ENCODE measurements at regions not wholly inside any gene's neighbourhood (a gene's known extent, or its start where the extent isn't known, plus 50 kb on each side); places are given as distances from the start of the nearest gene placed in this dataset.
"Not testable (repeated sequence)": the region's sequence is repeated elsewhere in the genome, so short reads cannot be mapped to it uniquely, and the experiment has no call there.

DNA sequence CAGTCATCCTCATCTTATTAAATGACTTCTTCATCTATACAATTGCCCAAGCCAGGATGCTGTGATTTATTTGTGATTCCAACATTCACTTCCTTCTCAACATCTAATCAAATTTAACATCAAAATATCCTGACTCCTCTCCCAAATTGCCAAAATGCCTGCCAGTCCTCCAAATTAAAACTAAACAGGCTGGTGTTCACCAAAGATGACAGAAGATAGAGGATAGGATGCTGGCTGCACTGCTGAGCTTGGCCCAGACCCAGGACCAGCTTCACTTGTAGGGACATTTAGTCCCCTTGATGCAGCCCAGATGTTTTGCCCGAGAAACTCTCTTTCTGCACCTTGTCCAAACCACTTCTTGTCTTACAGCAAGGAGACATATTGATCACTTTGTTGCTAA is 540.0 kb upstream of the CNTNAP5 start:
- DNase-seq (ENCODE audit: low read depth): no peak

DNA sequence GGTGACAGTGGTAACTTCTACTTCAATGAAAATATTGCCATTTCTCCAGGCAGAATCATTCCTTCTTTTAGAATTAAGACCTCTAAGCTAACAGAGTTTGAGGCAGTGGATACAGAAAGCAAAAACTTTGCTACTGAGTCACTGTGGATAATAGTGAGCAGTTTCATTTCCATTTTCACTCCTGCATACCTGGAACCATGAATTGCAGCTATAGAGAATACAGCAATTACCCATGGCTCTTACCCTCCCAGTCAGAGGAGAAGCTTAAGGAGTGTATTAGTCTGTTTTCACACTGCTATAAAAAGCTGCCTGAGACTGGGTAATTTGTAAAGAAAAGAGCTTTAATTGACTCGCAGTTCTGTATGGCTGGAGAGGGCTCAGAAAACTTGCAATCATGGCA is 531.4 kb upstream of the CNTNAP5 start:
- DNase-seq (ENCODE audit: low read depth): no peak

DNA sequence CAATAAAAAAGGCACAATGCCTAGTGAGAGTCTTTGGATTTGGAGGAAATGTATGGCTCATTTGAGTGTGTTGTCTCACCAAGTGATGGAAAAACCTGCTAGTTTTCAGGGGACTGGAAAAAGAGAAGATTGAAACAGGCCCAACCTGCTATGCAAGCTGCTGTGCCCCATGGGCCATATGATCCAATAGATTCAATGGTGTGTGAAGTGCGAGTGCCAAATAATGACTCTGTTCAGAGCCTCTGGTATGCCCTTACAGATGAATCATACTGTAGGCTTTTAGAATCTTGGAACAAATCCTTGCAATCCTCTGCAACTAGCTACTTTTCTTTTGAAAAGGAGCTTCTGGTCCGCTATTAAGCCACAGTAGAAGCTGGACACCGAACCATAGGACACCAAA is 529.8 kb upstream of the CNTNAP5 start:
- DNase-seq (ENCODE audit: low read depth): no peak

DNA sequence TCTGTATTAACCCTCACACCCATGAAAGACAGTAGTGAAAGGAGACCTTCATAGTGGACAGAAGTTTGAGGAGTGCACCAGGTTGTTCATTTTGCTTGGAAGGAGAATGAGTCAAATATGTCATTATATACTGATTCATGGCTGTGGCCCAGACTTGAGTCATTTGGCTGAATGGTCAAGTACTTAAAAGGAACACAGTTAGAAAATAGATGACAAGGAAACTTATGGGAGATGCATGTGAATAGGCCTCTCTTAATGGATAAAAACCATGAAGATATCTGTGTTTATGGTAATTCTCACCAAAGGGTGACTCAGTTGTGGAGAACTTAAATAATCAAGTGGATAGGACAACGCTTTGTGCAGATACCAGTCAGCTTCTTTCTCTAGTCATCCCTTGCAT is 524.7 kb upstream of the CNTNAP5 start:
- DNase-seq (ENCODE audit: low read depth): no peak

DNA sequence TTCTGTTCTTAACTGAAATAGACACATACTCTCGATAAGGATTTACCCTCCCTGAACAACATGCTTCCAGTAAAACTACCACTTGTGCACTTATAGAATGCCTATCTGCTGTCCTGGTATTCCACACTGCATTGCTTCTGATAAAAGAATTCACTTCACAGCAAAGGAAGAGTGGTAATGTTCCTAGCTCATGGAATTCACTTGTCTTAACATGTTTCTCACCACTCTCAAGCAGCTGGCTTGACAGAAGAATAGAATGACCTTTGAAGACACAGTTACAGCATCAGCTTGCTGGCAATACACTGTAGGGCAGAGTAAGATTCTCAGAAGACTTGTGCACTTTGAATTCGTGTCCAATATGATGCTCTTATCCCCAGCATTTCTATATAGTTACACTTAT is 524.1 kb upstream of the CNTNAP5 start:
- no peak for DNase-seq (ENCODE audit: low read depth)

DNA sequence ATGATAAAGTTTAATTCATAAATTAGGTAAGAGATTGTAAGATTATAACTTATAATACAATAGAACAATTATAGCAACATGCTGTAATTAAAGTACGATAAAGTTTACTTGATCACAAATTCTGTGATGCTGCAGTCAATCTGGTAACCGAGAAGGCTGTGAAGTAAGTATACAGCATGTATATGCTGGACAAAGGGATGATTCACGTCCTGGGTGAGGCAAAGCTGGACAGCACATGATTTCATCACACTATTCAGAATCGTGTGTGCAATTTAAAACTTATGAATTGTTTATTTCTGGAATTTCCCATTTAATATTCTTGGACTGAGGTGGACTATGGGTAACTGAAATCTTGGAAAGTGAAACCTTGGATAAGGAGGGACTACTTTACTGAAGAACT is 522.2 kb upstream of the CNTNAP5 start:
- DNase-seq (ENCODE audit: low read depth): no peak

DNA sequence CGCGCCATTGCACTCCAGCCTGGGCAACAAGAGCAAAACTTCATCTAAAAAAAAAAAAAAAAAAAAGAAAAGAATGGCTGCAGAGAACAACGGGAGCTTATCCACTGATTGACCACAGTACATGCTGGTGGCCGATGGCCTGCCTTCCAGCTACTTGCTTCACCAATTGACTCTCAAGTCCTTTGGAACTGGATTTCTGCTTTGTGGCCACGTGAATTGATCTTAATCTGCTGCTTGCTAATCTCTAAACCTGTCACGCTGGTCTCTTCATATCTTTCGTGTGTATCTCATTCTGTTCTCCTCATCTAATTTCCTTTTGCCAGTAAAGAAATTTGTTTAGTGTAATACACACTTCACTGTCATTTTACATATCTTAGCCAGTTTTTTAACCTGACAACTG is 512.5 kb upstream of the CNTNAP5 start:
- DNase-seq (ENCODE audit: low read depth): no peak

DNA sequence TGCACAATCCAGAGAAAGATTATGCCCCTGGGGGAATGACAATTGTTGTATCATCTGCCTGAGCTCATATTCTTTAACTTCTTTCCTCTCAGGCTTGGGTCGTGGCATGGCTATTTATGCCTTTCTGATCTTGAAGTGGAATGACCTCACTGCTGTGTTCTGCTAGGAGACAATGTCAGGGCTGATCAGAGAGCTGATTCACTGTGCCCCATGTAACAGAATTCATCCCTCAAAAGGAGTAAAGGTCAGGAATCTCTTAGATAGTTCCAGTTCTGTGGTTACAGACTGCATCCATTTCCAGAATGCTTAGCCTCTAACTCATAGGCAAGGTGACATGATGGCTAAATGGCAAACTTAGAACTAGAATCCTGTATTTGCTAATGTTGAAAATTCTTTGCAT is 511.7 kb upstream of the CNTNAP5 start:
- DNase-seq (ENCODE audit: low read depth): no peak

DNA sequence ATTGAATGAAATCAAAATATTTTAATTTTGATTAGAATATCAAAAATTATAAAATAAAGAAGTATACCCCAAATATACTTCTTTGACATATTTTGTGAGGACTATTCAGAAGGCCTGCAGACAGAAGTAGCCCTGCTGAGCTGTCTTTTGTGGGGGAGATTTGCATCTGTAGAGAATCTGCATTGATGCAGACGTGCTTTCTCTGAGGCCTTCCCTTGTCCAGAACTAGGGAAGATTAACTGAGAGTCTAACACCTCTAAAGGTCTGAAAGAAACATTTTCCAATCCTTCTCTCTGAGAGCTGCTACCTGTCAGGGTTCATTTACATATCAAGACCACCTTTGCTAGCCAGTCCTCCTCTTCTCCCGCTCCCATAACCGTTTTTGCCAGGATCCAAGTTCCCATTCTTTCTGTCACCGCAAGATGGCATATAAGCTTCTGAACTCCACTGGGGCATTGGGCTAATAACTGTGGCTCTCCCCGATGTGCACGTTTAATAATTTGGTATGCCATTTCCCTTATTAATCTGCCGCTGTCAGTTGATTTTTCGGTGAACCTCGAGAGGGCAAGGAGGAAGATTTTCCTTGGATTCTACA is 510.4 kb upstream of the CNTNAP5 start:
- no peak for DNase-seq (ENCODE audit: low read depth)

DNA sequence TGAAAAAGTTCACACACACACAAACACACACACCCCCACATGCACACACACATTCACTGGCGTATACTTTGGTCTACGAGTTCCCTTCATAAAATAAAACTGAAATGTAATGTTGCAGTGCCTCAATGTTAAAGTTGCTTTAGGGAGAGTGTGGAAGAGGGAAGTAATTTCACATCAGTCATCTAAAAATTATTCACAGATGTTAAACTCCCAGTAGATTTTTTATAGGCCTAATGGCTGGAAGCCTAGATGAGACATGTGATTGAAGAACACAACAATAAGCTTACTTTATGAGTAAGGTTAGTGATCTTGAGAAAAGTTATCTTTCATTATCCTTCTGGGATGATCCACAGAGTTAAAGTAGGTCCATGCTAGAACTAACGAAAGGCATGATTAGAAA is 506.7 kb upstream of the CNTNAP5 start:
- no peak for DNase-seq (ENCODE audit: low read depth)

DNA sequence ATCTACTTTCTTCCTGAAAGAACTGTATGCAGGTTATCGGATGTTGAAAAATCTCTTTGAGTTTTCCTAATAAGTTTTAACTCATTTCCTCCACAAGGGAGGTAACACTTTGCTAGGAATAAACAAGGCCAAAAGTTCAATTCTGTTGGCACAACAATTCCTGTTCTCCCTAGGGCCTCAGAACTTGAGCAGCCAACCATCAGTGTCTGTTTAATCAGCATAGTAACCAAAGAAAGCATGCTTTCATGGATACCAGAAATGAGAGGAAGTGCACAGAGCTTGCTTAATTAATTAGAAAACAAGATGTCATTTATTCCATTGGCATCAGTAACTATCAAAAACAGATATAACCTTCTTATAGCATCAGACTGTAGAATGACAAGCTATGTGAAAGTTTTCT is 503.2 kb upstream of the CNTNAP5 start:
- no peak for DNase-seq (ENCODE audit: low read depth)

DNA sequence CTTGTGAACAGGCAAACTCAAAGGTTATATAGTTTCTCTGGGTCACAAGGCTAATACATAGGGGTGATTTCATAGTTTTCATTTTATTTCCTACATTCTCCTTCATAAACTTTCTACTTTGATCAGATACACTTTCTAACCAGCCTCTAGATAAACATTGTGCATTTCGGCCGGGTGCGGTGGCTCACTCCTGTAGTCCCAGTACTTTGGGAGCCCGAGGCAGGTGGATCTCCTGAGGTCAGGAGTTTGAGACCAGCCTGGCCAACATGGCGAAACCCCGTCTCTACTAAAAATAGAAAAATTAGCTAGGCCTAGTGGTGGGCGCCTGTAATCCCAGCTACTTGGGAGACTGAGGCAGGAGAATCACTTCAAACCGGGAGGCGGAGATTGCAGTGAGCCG is 502.6 kb upstream of the CNTNAP5 start:
- not testable (repeated sequence) for DNase-seq (ENCODE audit: low read depth)

DNA sequence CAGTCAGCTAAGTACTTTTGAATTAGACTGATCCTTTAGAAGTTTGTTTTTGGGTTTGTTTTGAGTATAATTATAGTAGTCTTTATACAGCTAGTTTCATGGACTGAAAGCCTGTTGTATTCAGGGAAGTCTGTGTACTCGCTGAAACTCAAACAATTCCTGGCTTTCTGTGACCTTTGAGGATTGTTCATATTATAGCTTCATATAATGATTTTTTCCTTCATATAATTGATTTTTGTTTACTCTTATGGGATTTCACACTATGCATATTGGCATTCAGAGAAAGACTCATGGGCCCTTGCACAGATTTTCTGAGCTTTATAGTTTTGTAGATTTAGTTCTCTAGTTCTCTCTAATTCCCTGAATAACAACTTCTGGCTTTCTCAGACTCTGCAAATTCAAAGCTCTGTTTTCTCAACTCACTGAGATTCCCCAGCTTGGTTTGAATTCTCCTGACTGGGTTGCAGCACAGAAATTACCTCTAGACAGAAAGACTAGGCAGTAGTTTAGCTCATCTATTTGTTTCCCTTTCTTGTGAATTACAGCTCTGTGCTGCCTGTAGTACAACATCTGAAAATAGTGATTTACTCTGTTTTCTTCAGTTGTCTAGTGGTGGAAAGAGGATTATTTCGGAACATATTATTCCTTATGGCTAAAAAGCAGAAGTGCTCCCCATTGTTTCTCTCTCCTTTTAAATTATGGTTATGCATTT is 495.9 kb upstream of the CNTNAP5 start:
- DNase-seq (ENCODE audit: low read depth): no peak

DNA sequence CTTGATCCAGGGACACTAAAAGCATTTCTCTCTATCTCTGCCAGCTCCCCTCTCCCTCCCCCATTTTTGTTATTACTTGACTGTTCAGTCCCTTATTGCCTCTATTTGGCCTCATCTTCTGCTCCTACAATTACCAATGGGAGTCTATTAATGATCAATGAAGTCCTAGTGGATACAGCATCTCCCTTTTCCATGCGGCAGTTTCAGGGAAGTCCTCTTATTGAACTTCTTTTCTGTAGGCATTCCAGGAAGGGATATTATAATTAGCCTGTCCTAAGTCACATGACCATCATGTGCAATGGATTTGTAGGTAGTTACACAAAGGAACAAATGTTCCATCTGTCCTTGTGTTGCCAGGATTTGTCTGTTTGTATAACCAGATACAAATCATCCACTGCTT is 495.1 kb upstream of the CNTNAP5 start:
- no peak for DNase-seq (ENCODE audit: low read depth)

DNA sequence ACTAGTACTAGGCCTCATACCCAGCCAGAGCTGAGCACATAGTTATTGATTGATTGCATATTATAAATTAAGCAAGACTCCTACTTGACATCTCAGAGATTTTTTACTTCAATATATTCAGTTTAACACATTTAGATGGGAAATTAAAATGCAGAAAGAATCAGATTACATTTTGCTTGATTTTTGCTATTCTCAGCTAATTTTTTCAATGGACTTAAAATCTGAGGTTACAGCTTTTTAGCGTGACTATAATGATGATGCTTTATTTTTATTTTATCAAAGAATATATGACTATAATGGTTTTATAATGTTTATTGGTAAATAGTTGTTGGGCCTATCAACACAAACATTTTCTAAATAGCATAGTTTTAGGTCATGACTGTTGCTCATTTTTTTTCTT is 493.0 kb upstream of the CNTNAP5 start:
- DNase-seq (ENCODE audit: low read depth): no peak

DNA sequence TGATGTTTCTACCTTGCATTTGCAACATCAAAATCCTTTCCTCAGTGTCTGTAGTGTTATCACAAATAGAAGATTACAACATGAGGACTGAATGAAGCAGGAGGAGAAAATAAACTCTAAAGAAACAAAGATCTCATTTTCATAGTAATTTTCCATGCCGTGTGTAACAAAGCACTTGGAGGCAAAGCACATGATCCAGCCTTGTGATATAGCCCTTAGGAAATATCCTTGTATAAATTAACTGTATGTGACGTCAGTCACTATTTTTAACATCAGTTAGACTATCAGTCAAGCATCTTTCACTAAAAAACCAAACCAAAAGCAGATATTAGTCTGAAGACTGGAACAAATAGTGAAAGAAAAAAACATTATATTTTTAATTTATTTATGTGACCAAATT is 492.1 kb upstream of the CNTNAP5 start:
- no peak for DNase-seq (ENCODE audit: low read depth)

DNA sequence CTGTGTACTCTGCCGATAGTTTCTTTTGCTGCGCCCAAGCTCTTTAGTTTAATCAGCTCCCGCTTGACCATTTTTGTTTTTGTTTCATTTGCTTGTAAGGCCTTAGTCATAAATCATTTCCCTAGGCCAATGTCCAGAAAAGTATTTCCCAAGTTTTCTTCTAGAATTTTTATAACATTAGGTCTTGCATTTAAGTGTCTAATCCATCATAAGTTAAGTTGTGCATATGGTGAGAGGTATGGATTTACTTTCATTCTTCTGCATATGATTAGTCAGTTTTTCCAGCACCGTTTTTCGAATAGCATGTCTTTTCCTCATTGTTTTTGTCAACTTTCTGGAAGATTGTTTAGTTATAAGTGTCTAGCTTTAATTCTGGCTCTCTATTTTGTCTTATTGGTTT is 484.8 kb upstream of the CNTNAP5 start:
- no peak for DNase-seq (ENCODE audit: low read depth)

DNA sequence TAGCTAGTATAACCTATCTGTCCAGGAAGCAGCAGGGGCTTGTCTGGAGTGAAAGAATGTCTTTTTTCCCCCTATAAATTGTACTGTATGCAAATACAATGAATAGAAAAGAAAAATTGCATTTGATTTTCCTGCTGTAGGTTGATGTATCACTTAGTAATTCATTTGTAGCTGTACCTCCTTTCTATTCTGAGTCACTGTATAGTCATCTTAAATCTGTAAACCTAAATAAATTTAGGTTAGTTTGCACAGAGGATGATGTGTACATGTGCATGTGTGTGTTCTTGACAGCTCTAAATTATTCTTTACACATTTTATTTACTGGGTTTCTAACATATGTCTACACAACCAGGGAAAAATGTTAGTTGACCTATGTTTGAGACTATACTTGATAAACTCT is 478.7 kb upstream of the CNTNAP5 start:
- no peak for DNase-seq (ENCODE audit: low read depth)

DNA sequence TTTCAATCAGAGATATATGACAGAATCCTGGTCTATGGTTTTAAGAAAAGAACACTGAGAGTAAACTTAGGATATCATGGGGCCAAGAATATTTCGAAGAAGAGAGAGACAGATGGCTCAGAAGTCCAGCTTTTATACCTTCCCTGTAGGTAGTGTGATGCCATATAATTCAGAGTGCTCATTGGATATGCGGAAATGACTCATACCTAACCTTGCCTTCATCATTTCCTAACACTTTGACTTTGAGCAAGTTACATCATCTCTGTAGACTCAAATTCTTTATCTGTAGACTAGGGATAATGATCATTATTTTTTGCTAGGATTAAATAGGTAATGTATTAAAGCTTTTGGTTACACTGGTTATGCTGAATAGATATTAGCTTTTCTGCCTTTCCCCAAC is 461.6 kb upstream of the CNTNAP5 start:
- DNase-seq (ENCODE audit: low read depth): no peak

DNA sequence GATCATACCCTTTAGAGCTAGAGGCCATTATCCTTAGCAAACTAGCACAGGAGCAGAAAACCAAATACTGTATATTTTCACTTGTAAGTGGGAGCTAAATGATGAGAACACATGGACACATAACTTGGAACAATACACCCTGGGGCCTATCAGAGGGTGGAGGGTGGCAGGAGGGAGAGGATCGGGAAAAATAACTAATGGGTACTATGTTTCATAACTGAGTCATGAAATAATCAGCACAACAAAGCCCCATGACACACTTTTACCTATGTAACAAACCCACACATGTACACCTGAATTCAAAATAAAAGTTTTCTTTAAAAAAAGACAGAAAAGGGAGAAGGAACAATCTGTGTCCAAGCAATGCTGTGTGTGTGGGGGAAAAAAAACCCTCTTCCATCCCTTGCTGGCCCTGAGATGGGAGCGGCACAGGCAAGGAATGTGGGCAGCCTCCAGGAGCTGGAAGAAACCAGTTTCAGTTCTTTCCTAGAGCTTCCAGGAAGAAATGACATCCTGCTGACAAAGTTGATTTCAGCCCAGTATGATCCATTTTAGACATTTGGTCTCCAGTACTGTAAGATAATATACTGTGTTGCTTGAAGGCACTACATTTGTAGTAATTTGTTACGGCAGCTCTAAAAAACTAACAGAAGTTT is 458.7 kb upstream of the CNTNAP5 start:
- no peak for DNase-seq (ENCODE audit: low read depth)

DNA sequence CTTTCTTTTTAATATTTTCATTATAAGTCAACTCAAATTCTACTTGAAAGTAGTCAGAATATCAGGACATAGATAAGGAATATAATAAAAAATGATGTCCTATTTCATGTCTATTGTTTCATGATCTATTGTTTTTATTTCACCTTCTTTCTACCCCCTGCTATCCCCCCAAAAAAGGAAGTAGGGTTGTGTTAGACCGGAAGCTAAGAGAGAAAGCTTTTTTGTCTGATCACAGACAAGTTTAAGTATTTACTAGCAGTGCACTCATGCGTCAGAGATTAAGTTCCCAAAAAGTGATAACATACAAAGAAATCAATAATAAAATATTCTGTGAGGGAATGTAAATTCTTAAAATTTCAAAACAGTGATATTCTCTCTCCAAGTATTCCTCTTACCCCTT is 447.1 kb upstream of the CNTNAP5 start:
- DNase-seq (ENCODE audit: low read depth): no peak

DNA sequence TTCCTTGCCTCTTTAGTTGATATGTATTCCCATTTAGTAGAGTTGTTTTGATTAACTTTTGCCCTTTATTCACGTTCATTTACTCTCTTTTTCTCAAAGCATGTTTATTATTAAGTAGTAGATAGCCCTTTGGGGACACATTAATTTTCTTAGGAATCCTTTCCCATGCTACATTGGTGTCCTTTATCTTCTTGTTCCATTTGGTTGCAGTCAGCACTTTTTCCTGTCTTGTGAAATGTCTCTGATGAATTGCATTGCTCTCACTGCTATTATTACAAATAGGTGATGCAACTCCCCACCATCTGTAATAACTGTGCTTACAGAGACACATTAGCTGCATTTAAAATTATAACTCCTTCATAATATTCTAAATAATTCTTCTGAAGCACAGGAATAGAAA is 428.5 kb upstream of the CNTNAP5 start:
- no peak for DNase-seq (ENCODE audit: low read depth)

DNA sequence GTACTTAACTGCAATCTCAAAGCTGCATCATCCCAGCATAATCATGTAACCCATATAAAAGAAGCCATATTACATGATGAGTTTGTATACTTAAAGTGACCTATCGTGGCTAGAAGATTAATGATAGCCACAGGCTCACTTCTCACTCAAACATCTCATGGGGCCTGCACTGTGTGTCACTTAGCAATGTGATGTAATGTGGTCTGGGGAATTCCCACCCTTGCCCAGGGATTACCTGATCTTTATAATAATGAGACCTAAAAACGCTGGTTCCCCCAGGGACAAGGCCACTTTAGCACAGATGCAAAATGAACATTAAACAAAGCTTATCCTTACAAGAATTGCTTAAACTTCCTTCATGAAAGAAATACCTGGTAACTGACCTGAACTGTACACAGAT is 427.1 kb upstream of the CNTNAP5 start:
- no peak for DNase-seq (ENCODE audit: low read depth)

DNA sequence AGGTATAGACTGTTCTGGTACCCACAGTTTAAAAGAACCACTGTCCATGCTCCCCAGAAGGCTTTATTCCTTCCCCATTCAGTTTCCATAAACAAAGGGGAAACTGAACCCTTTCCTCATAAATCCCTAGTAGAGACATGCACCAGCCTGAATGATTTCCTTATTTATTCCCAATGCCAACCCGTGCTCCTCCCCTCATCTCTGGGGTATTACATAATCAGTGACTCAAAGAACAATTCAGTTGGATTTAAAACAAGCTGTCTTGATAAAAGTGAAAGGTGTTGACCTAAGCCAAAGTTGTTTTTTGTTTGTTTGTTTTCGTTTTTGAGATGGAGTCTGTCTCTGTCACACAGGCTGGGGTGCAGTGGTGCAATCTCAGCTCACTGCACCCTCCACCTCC is 418.5 kb upstream of the CNTNAP5 start:
- DNase-seq (ENCODE audit: low read depth): no peak

Measured in Daoy (cell line).